ENCODE measurements at regions not wholly inside any gene's neighbourhood (a gene's known extent, or its start where the extent isn't known, plus 50 kb on each side); places are given as distances from the start of the nearest gene placed in this dataset.

DNA sequence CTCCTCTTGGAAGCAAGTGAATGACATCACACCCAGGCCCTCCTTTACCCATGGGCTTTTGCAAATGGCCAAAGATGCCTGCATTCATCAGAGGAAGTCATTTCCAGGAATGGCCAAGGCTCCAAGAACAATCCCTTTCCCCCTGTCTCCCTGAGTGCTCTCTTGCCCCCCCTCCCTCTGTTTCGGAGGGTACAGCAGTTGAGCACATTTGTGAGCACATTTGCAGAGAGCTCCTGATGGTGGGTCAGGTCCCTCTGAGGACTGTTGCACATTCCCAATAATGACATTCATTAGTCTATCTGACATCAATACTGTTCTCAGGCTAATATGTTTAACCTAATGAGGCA lies 113.4 kb downstream of the MATN1 start:
- Histone ChIP-seq H3K36me3 (ENCODE audit: control insufficient read depth, insufficient read depth, low read length) (no peaks in the 10 kb centered on the region), H3K27me3 (ENCODE audit: control insufficient read depth, insufficient read depth, low read length) (no peaks in the 10 kb centered on the region), H3K9me3 (ENCODE audit: control insufficient read depth, insufficient read depth, low read length) (no peaks in the 10 kb centered on the region), H3K4me1 (ENCODE audit: control insufficient read depth, insufficient read depth, low read length) (no peaks in the 10 kb centered on the region; the same call in 1 of the 2 replicates), H3K27ac (ENCODE audit: low read length) (no peak overlapping the region), H3K4me3 (ENCODE audit: low read length) (no peak overlapping the region)
- DNase-seq (ENCODE audit: low read depth, low spot score): no peak
- WGBS (ENCODE audit: insufficient coverage, insufficient read length): no CpG with 5 or more reads among the region's 1 CpG

DNA sequence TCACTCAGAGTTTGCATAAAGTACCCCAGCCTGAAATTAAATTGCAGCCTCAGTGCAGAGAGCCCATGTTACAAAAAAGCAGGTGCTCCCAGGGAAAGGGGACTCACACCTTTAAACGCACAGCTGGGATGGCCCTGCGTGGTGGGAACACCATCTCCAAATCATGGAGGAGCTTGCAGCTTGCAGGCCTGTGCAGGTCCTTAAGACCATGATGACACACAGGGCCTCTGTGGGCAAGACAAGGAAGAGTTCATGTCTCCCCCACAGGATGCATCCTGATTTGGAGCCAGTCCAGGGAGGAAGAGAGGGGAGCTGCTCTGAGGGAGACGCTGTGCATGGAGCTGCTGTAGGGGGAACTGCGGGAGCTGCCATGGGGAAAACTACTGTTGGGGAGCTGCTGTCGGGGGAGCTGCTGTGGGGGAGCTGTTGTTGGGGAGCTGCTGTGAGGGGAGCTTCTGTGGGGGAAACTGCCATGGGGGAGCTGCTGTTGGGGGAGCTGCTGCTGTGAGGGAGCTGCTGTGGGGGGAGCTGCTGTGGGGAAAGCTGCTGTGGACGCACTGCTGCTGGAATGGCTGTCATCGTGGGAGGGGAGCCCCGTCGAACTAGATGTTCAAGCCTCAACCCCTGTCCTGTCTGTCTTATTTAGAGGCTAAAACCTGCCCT lies 113.9 kb downstream of the MATN1 start:
- no peaks in the 10 kb centered on the region; the same call in 1 of the 2 replicates for H3K4me1 ChIP-seq (ENCODE audit: control insufficient read depth, insufficient read depth, low read length)
- WGBS (ENCODE audit: insufficient coverage, insufficient read length): no CpG with 5 or more reads among the region's 9 CpGs
- no peaks in the 10 kb centered on the region for H3K36me3 ChIP-seq (ENCODE audit: control insufficient read depth, insufficient read depth, low read length)
- H3K27me3 ChIP-seq (ENCODE audit: control insufficient read depth, insufficient read depth, low read length): no peaks in the 10 kb centered on the region
- DNase-seq (ENCODE audit: low read depth, low spot score): no peak
- no peak overlapping the region for H3K4me3 ChIP-seq (ENCODE audit: low read length)
- H3K27ac ChIP-seq (ENCODE audit: low read length): no peak overlapping the region
- H3K9me3 ChIP-seq (ENCODE audit: control insufficient read depth, insufficient read depth, low read length): no peaks in the 10 kb centered on the region

DNA sequence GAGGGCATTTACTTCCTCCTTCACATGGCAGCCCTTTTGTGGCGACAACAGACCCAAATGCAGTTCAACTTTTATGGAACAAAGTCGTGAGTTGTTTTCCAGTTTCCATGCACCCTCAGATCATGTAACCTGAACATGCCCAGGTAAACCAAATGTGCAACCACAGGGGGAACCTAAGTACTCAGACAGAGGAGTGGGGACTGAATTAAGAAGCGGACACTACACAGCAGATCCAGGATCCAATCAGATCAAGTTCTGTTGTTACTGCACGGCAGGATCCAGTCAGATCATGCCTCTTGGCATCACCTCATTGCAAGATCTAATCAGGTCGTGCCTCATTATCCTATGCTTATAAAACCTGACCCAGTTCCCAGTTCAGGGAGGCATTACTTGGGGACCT lies 115.7 kb downstream of the MATN1 start:
- Histone ChIP-seq H3K4me1 (ENCODE audit: control insufficient read depth, insufficient read depth, low read length) (no peaks in the 10 kb centered on the region; the same call in 1 of the 2 replicates), H3K27me3 (ENCODE audit: control insufficient read depth, insufficient read depth, low read length) (no peaks in the 10 kb centered on the region), H3K36me3 (ENCODE audit: control insufficient read depth, insufficient read depth, low read length) (no peaks in the 10 kb centered on the region), H3K4me3 (ENCODE audit: low read length) (no peak overlapping the region), H3K27ac (ENCODE audit: low read length) (no peak overlapping the region), H3K9me3 (ENCODE audit: control insufficient read depth, insufficient read depth, low read length) (no peaks in the 10 kb centered on the region)
- DNase-seq (ENCODE audit: low read depth, low spot score): no peak
- no CpG with 5 or more reads among the region's 5 CpGs for WGBS (ENCODE audit: insufficient coverage, insufficient read length)

DNA sequence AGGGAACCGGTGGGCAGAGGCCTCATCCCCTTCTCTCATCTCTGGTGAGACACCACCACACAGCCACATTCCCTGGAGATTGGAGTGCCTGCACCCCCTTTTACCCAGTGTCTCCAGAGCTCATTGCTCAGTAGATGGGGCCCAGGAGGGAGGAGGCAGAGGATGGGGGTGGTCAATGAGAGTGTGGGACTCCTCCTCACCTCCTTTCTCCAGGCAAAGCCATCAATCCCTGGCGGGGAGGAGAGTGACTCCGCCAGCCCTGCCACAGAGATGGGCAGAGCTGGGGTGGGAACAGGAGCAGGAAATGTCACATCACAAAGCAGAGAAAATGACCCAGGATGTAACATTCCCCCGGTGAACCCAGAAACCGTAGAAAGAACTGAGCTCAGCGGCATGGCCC lies 117.2 kb downstream of the MATN1 start:
- no peak for DNase-seq (ENCODE audit: low read depth, low spot score)
- no peak overlapping the region for H3K4me3 ChIP-seq (ENCODE audit: low read length)
- H3K27ac ChIP-seq (ENCODE audit: low read length): no peak overlapping the region
- no peaks in the 10 kb centered on the region for H3K36me3 ChIP-seq (ENCODE audit: control insufficient read depth, insufficient read depth, low read length)
- H3K27me3 ChIP-seq (ENCODE audit: control insufficient read depth, insufficient read depth, low read length): no peaks in the 10 kb centered on the region
- WGBS (ENCODE audit: insufficient coverage, insufficient read length): no CpG with 5 or more reads among the region's 6 CpGs
- H3K4me1 ChIP-seq (ENCODE audit: control insufficient read depth, insufficient read depth, low read length): no peaks in the 10 kb centered on the region; the same call in 1 of the 2 replicates
- no peaks in the 10 kb centered on the region for H3K9me3 ChIP-seq (ENCODE audit: control insufficient read depth, insufficient read depth, low read length)

DNA sequence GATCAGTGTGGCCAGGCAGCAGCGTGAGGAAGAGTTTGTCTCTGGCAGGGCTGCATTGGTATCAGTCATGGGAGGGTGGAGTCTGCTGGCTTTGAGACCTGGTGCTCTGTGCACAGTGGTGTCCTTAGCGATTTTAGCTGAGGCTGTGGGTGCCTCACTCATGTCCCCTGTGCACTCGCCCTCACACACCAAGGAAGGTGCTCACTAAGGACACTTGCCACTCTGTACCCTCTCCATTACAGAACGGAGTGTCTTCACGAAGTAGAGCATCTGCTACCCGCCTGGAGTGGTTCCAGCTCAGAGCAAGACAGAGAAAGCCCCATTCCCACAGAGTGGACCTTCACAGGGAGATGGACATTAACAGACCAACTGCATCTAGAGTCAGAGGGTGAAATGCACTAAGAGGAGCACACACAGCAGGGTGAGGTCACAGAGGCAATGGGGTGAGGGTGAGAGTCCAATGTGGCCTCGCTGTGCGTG lies 117.9 kb downstream of the MATN1 start:
- H3K27ac ChIP-seq (ENCODE audit: low read length): no peak overlapping the region
- H3K36me3 ChIP-seq (ENCODE audit: control insufficient read depth, insufficient read depth, low read length): no peaks in the 10 kb centered on the region
- H3K9me3 ChIP-seq (ENCODE audit: control insufficient read depth, insufficient read depth, low read length): no peaks in the 10 kb centered on the region
- H3K4me1 ChIP-seq (ENCODE audit: control insufficient read depth, insufficient read depth, low read length): no peaks in the 10 kb centered on the region; the same call in 1 of the 2 replicates
- DNase-seq (ENCODE audit: low read depth, low spot score): no peak
- WGBS (ENCODE audit: insufficient coverage, insufficient read length): no CpG with 5 or more reads among the region's 8 CpGs
- no peak overlapping the region for H3K4me3 ChIP-seq (ENCODE audit: low read length)
- H3K27me3 ChIP-seq (ENCODE audit: control insufficient read depth, insufficient read depth, low read length): no peaks in the 10 kb centered on the region

DNA sequence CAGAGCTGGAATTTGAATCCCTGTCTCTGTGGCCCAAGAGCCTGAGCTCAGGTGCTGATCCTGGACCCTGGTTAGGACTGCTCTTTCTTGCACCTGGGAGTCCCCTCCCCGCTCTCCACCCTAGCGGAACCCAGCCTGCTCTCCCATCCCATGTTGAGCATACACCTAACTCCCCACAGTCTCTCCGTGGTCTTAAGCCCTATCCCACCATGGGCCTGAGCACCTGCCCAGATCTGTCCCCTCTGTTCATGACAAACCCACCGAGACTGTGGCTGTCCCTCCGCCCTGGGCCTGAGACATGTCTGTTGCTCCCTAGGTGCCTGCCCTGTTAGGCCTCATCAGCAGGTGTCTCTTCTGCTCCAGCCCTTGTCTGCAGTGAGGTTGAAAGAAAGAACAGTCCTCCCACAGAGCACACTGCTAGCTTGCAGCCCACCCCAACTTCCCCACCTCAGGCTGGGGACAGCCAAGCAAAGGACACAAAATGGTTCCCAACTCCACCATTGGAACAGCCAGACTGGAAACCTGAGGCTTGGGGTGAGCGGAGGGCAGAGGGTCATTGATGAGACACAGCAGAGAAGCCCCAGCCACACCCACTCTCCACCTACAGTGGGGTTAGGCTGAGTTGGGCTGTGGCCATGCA lies 118.5 kb downstream of the MATN1 start:
- H3K4me1 ChIP-seq (ENCODE audit: control insufficient read depth, insufficient read depth, low read length): no peaks in the 10 kb centered on the region; the same call in 1 of the 2 replicates
- H3K27ac ChIP-seq (ENCODE audit: low read length): no peak overlapping the region
- no peaks in the 10 kb centered on the region for H3K9me3 ChIP-seq (ENCODE audit: control insufficient read depth, insufficient read depth, low read length)
- DNase-seq (ENCODE audit: low read depth, low spot score): no peak
- no CpG with 5 or more reads among the region's 6 CpGs for WGBS (ENCODE audit: insufficient coverage, insufficient read length)
- no peak overlapping the region for H3K4me3 ChIP-seq (ENCODE audit: low read length)
- no peaks in the 10 kb centered on the region for H3K27me3 ChIP-seq (ENCODE audit: control insufficient read depth, insufficient read depth, low read length)
- no peaks in the 10 kb centered on the region for H3K36me3 ChIP-seq (ENCODE audit: control insufficient read depth, insufficient read depth, low read length)

DNA sequence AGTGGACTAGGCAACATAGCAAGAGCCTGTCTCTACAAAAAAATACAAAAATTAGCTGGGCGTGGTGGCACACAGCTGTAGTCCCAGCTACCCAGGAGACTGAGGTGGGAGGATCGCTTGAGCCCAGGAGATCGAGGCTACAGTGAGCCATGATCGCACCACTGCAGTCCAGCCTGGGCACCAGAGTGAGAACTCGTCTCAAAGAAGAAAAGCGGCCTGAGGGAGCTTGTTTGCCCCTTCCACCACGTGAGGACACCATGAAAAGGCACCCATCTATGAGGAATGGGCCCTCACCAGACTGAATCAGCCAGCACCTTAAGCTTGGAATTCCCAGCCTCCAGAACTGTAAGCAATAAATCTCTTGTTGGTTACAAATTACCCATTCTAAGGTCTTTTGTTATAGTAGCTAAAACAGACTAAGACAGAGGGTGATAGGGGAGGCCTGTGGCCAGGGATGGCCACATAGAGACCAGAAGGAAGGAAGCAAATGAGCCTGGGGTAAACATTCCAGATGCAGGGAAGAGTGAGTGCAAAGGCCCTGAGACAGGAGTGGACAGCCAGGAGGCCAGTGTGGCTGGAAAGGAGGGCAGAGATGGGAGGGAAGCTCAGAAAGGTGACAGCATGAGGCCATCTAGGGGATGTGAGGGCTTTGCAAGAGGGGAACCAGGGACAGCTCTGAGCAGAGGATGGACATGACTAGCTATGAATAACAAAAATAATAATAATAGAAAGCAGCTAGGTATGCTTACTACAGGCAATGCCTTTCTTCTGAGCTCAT lies 120.1 kb downstream of the MATN1 start:
- Histone ChIP-seq H3K4me1 (ENCODE audit: control insufficient read depth, insufficient read depth, low read length) (no peaks in the 10 kb centered on the region; the same call in 1 of the 2 replicates), H3K27ac (ENCODE audit: low read length) (no peak overlapping the region), H3K4me3 (ENCODE audit: low read length) (no peak overlapping the region), H3K27me3 (ENCODE audit: control insufficient read depth, insufficient read depth, low read length) (no peaks in the 10 kb centered on the region), H3K36me3 (ENCODE audit: control insufficient read depth, insufficient read depth, low read length) (no peaks in the 10 kb centered on the region), H3K9me3 (ENCODE audit: control insufficient read depth, insufficient read depth, low read length) (no peaks in the 10 kb centered on the region)
- no CpG with 5 or more reads among the region's 7 CpGs for WGBS (ENCODE audit: insufficient coverage, insufficient read length)
- no peak for DNase-seq (ENCODE audit: low read depth, low spot score)

DNA sequence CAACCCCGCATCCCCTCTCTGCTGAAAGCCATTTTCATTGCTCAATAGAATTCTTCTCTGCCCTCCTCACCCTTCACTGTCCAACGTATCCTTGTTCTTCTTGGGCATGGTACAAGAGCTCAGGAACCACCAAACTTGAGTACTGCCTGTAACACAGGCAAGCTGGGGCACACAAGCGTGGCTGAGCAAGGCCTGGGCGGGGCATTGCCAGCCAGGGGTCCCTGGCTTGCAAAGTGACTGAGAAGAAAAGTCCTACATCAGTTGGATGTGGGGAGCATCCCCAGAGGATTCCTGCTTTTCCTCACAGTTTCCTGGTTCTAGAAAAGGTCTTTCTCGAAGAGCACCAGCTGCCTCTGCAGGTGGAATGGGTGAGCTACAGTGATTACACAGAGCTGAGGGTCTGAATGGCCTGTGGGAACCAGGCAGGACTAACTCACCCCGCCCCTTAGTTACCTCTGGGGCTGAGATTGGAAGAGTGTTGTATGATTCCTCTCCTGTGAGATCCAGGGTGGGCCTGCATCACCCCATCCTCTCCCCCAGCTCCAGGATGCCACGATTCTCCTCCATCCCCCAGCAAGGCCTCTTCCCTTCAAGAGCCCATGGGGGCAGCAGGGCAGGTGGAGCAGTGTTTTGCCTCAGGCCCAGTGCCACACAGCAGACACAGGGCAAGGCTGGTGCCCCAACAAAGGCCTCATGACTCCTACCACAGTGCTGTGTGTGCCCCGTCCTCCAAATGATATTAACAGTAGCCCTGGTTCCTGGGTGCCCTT lies 121.9 kb downstream of the MATN1 start:
- H3K9me3 ChIP-seq (ENCODE audit: control insufficient read depth, insufficient read depth, low read length): no peaks in the 10 kb centered on the region
- H3K36me3 ChIP-seq (ENCODE audit: control insufficient read depth, insufficient read depth, low read length): no peaks in the 10 kb centered on the region
- H3K27me3 ChIP-seq (ENCODE audit: control insufficient read depth, insufficient read depth, low read length): no peaks in the 10 kb centered on the region
- no CpG with 5 or more reads among the region's 8 CpGs for WGBS (ENCODE audit: insufficient coverage, insufficient read length)
- DNase-seq (ENCODE audit: low read depth, low spot score): no peak
- no peaks in the 10 kb centered on the region; the same call in 1 of the 2 replicates for H3K4me1 ChIP-seq (ENCODE audit: control insufficient read depth, insufficient read depth, low read length)
- no peak overlapping the region for H3K27ac ChIP-seq (ENCODE audit: low read length)
- no peak overlapping the region for H3K4me3 ChIP-seq (ENCODE audit: low read length)

DNA sequence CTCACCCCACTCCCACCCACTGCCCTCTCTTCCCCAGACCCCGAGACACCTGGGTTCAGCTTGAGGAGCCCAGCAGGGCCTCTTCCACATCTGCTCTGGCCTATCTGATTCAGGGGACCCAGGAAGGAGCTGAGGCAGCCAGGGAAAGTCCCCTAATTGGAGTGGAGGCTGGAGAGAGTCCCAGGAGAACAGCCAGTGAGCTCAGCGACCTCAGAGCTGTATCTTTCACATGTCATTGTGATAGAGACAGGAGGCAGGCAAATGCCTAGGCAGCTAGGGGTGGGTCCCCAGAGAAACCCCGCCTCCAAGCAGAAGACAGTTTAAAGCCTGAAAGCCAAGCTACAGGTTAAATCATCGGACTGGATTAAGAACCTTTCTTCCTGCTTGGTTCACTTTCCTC lies 122.7 kb downstream of the MATN1 start:
- DNase-seq (ENCODE audit: low read depth, low spot score): no peak
- WGBS (ENCODE audit: insufficient coverage, insufficient read length): no CpG with 5 or more reads among the region's 4 CpGs
- no peaks in the 10 kb centered on the region for H3K27me3 ChIP-seq (ENCODE audit: control insufficient read depth, insufficient read depth, low read length)
- H3K27ac ChIP-seq (ENCODE audit: low read length): no peak overlapping the region
- no peak overlapping the region for H3K4me3 ChIP-seq (ENCODE audit: low read length)
- H3K36me3 ChIP-seq (ENCODE audit: control insufficient read depth, insufficient read depth, low read length): no peaks in the 10 kb centered on the region
- no peaks in the 10 kb centered on the region; the same call in 1 of the 2 replicates for H3K4me1 ChIP-seq (ENCODE audit: control insufficient read depth, insufficient read depth, low read length)
- no peaks in the 10 kb centered on the region for H3K9me3 ChIP-seq (ENCODE audit: control insufficient read depth, insufficient read depth, low read length)

DNA sequence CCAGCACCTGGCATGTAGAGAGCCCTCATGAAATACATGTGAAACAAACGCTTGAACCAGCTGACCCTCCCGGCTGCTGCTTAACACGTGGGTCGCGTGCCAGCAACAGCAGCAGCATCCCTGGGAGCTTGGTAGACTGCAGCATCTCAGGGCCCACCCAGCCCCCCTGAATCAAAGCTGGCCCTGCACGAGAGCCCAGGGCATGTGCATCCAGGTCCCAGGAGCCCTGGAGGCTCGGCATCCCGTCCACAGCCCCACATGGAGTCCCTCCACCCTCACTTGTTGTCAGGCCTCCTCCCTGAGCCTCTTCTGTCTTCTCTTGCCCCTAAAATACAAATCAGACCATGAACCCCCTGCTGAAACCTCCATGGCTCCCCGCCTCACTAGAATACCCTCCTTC lies 123.1 kb downstream of the MATN1 start:
- DNase-seq (ENCODE audit: low read depth, low spot score): no peak
- WGBS (ENCODE audit: insufficient coverage, insufficient read length): no CpG with 5 or more reads among the region's 9 CpGs
- Histone ChIP-seq H3K9me3 (ENCODE audit: control insufficient read depth, insufficient read depth, low read length) (no peaks in the 10 kb centered on the region), H3K4me1 (ENCODE audit: control insufficient read depth, insufficient read depth, low read length) (no peaks in the 10 kb centered on the region; the same call in 1 of the 2 replicates), H3K36me3 (ENCODE audit: control insufficient read depth, insufficient read depth, low read length) (no peaks in the 10 kb centered on the region), H3K27ac (ENCODE audit: low read length) (no peak overlapping the region), H3K27me3 (ENCODE audit: control insufficient read depth, insufficient read depth, low read length) (no peaks in the 10 kb centered on the region), H3K4me3 (ENCODE audit: low read length) (no peak overlapping the region)
